Left cardiac atrium (tissue), 4 donors: ENCODE measurements at regions not wholly inside any gene's neighbourhood (a gene's known extent, or its start where the extent isn't known, plus 50 kb on each side); places are given as distances from the start of the nearest gene placed in this dataset.
A peak's percentile ranks its signal among the peaks of the same experiment; 100 is the strongest.

ENCODE experiments used
- ATAC-seq, 2 donors: fragments of 200-7000 bp; cut with Tn5 transposase; one replicate each; pipeline ENCODE4 v1.9.1; 2020; ENCODE audit warnings: mild to moderate bottlenecking in 2 of 2, moderate library complexity in 2 of 2
- DNase-seq: peaks from one replicate; pipeline ENCODE4 v3.0.0-alpha.2; 2020
- intact Hi-C, 2 donors: fragments of 100-400 bp; cut with DNase I; formaldehyde crosslinking; loops; one replicate each; pipeline versions ENCODE4 v1.14.1 to v1.15.1; 2022 to 2023
- donor health status: DM: no; HTN: yes; CAD: no.
- donor health status: DM: no; HTN: yes; CAD: no; lungs with severe emphysema.
- donor health status: DM: yes; HTN: yes; CAD: no.
- donor health status: Dilated cardiomyopathy.

GRCh38 chr3:139870000-139870675 lies 64.8 kb upstream of the CLSTN2 start:
- ATAC-seq = no peak
- intact Hi-C loops = no loop called here
- no peak for DNase-seq

GRCh38 chr3:139868773-139869172 lies 66.2 kb upstream of the CLSTN2 start:
- intact Hi-C loops = no loop called here
- DNase-seq (no peak), ATAC-seq (no peak)

GRCh38 chr3:139848660-139849059 lies 86.3 kb upstream of the CLSTN2 start:
- DNase-seq = no peak
- intact Hi-C loops = no loop called here
- no peak for ATAC-seq

- no peak for ATAC-seq
- intact Hi-C loops = no loop called here
- DNase-seq = no peak
Measured at GRCh38 chr3:139846729-139847128, 88.3 kb upstream of the CLSTN2 start.

GRCh38 chr3:139839659-139840058 lies 95.3 kb upstream of the CLSTN2 start:
- intact Hi-C loops = no loop called here
- DNase-seq = no peak
- ATAC-seq = no peak

- intact Hi-C loops = no loop called here
- ATAC-seq = no peak
- DNase-seq = no peak
Measured at GRCh38 chr3:139839014-139839413, 96.0 kb upstream of the CLSTN2 start.

GRCh38 chr3:139838269-139838957 lies 96.6 kb upstream of the CLSTN2 start:
- no peak for DNase-seq
- intact Hi-C loops = no loop called here
- no peak for ATAC-seq

GRCh38 chr3:139836698-139837464 lies 98.1 kb upstream of the CLSTN2 start:
- no peak for DNase-seq
- intact Hi-C loops = no loop called here
- ATAC-seq = peak in 1 of 2 donors; percentile 80

- intact Hi-C loops = no loop called here
- DNase-seq = no peak
- ATAC-seq = peak in 1 of 2 donors; percentile 38
Measured at GRCh38 chr3:139835830-139836683, 98.9 kb upstream of the CLSTN2 start.

GRCh38 chr3:139832998-139833397 lies 102.0 kb upstream of the CLSTN2 start:
- ATAC-seq (no peak), DNase-seq (no peak)
- intact Hi-C loops = no loop called here

- ATAC-seq = peak; percentile 89 to 93
- intact Hi-C loops = no loop called here
- peak; percentile 69 for DNase-seq
Measured at GRCh38 chr3:139830817-139831216, 104.2 kb upstream of the CLSTN2 start.

GRCh38 chr3:139827833-139828232 lies 107.2 kb upstream of the CLSTN2 start:
- ATAC-seq (no peak), DNase-seq (no peak)
- intact Hi-C loops = no loop called here

GRCh38 chr3:139824864-139825263 lies 110.1 kb upstream of the CLSTN2 start:
- intact Hi-C loops = no loop called here
- ATAC-seq (no peak), DNase-seq (no peak)

- no peak for DNase-seq
- intact Hi-C loops = no loop called here
- no peak for ATAC-seq
Measured at GRCh38 chr3:139814646-139815045, 120.3 kb upstream of the CLSTN2 start.

- DNase-seq (no peak), ATAC-seq (no peak)
- intact Hi-C loops = no loop called here
Measured at GRCh38 chr3:139811331-139811730, 123.7 kb upstream of the CLSTN2 start.

GRCh38 chr3:139808201-139808600 lies 126.8 kb upstream of the CLSTN2 start:
- DNase-seq = no peak
- no peak for ATAC-seq
- intact Hi-C loops = no loop called here

- intact Hi-C loops = no loop called here
- no peak for DNase-seq
- ATAC-seq = no peak
Measured at GRCh38 chr3:139803294-139803693, 125.5 kb upstream of the NMNAT3 start.

- intact Hi-C loops = no loop called here
- DNase-seq = peak; percentile 37
- no peak for ATAC-seq
Measured at GRCh38 chr3:139797724-139798343, 120.1 kb upstream of the NMNAT3 start.
